GM23338 (cell line): ENCODE measurements at regions not wholly inside any gene's neighbourhood (a gene's known extent, or its start where the extent isn't known, plus 50 kb on each side); places are given as distances from the start of the nearest gene placed in this dataset.

Experiments used
- ATAC-seq: fragments of 200-7000 bp; cut with Tn5 transposase; 3 replicates; pipeline ENCODE4 v1.9.1; 2020
- DNase-seq: peaks from one replicate; pipeline ENCODE4 v3.0.0-alpha.2; 2015; ENCODE audit warnings: low spot score
- H2AFZ ChIP-seq: fragments of 200-600 bp; sonication (generic); 2 replicates; pipeline ENCODE4 v1.8.0; 2016; ENCODE audit warnings: antibody characterized with exemption, mild to moderate bottlenecking, moderate library complexity
- H3F3A ChIP-seq: fragments of 200-600 bp; sonication (generic); replicated peaks from 2 replicates; pipeline ENCODE4 v1.8.0; 2017; ENCODE audit warnings: antibody characterized with exemption, mixed run types, low read depth
- H3K27ac ChIP-seq: fragments of 200-600 bp; sonication (generic); 2 replicates; pipeline ENCODE4 v1.6.1; 2016; ENCODE audit warnings: low read depth
- H3K27me3 ChIP-seq: fragments of 200-600 bp; sonication (generic); 2 replicates; pipeline ENCODE4 v1.8.0; 2016; ENCODE audit warnings: mild to moderate bottlenecking, mixed run types, moderate library complexity; ENCODE audit not compliant: insufficient read depth
- H3K36me3 ChIP-seq: fragments of 200-600 bp; sonication (generic); 2 replicates; pipeline ENCODE4 v1.8.0; 2016; ENCODE audit warnings: mild to moderate bottlenecking; ENCODE audit not compliant: insufficient read depth
- H3K4me1 ChIP-seq: fragments of 200-600 bp; sonication (generic); 2 replicates; pipeline ENCODE4 v1.8.0; 2016; ENCODE audit warnings: mild to moderate bottlenecking, moderate library complexity; ENCODE audit not compliant: insufficient read depth
- H3K4me2 ChIP-seq: fragments of 200-600 bp; sonication (generic); 2 replicates; pipeline ENCODE4 v1.7.1; 2017; ENCODE audit warnings: mixed run types
- H3K4me3 ChIP-seq: fragments of 200-600 bp; sonication (generic); 2 replicates; pipeline ENCODE4 v1.6.1; 2016; ENCODE audit warnings: mixed run types
- H3K79me2 ChIP-seq: fragments of 200-600 bp; sonication (generic); replicated peaks from 2 replicates; pipeline ENCODE4 v1.8.0; 2017; ENCODE audit warnings: mild to moderate bottlenecking; ENCODE audit not compliant: insufficient read depth
- H3K9me2 ChIP-seq: fragments of 200-600 bp; sonication (generic); 2 replicates; pipeline ENCODE4 v1.8.0; 2017; ENCODE audit not compliant: insufficient read depth
- H4K20me1 ChIP-seq: fragments of 200-600 bp; sonication (generic); replicated peaks from 2 replicates; pipeline ENCODE4 v1.8.0; 2017; ENCODE audit warnings: mild to moderate bottlenecking; ENCODE audit not compliant: insufficient read depth
- H3K27ac Mint-ChIP-seq: 2 replicates; pipeline ENCODE4 v1.8.0; 2020; ENCODE audit warnings: inconsistent platforms, mild to moderate bottlenecking, moderate library complexity, mixed read lengths
- H3K27me3 Mint-ChIP-seq: 3 replicates; pipeline ENCODE4 v1.8.0; 2022; ENCODE audit warnings: low read depth, mild to moderate bottlenecking, moderate library complexity, mixed read lengths, inconsistent platforms; ENCODE audit not compliant: insufficient read depth, poor library complexity
- H3K36me3 Mint-ChIP-seq: 3 replicates; pipeline ENCODE4 v1.8.0; 2021; ENCODE audit warnings: low read depth, mild to moderate bottlenecking, inconsistent platforms, moderate library complexity, mixed read lengths
- H3K4me1 Mint-ChIP-seq: 3 replicates; pipeline ENCODE4 v1.8.0; 2020; ENCODE audit warnings: mild to moderate bottlenecking, inconsistent platforms, mixed read lengths
- H3K4me3 Mint-ChIP-seq: 3 replicates; pipeline ENCODE4 v1.8.0; 2021; ENCODE audit warnings: moderate library complexity, mild to moderate bottlenecking, inconsistent platforms, mixed read lengths
- H3K9me3 Mint-ChIP-seq: 3 replicates; pipeline ENCODE4 v1.8.0; 2020; ENCODE audit warnings: moderate library complexity, mild to moderate bottlenecking, inconsistent platforms, mixed read lengths
- CREB1 ChIP-seq: fragments of 250-450 bp; sonication (Bioruptor Pico); IDR thresholded peaks from 2 replicates; pipeline ENCODE4 v1.5.0; 2020; ENCODE audit warnings: low read depth, mild to moderate bottlenecking, moderate library complexity
- EZH2 ChIP-seq: fragments of 200-600 bp; sonication (generic); IDR thresholded peaks from one replicate; pipeline ENCODE4 v1.8.0; 2017; ENCODE audit warnings: antibody characterized with exemption, mild to moderate bottlenecking, low read depth; ENCODE audit not compliant: unreplicated experiment
- JUNB ChIP-seq: IDR thresholded peaks from one replicate; pipeline ENCODE4 v1.6.1; 2016; ENCODE audit warnings: antibody characterized with exemption; ENCODE audit not compliant: unreplicated experiment
- NANOG ChIP-seq: IDR thresholded peaks from 2 replicates; pipeline ENCODE4 v1.6.1; 2016; ENCODE audit warnings: antibody characterized with exemption, borderline replicate concordance
- POLR2AphosphoS5 ChIP-seq: IDR thresholded peaks from 2 replicates; pipeline ENCODE4 v1.6.1; 2016; ENCODE audit warnings: antibody characterized with exemption, low read depth
- STAT1 ChIP-seq: IDR thresholded peaks from one replicate; pipeline ENCODE4 v1.6.1; 2016; ENCODE audit warnings: antibody characterized with exemption; ENCODE audit not compliant: unreplicated experiment
- ZNF114 ChIP-seq: fragments of 250-450 bp; sonication (Bioruptor Pico); IDR thresholded peaks from 2 replicates; pipeline ENCODE4 v1.5.0; 2020; ENCODE audit warnings: mild to moderate bottlenecking, moderate library complexity
- ZNF331 ChIP-seq: fragments of 250-450 bp; sonication (Bioruptor Pico); IDR thresholded peaks from 2 replicates; pipeline ENCODE4 v1.5.0; 2020; ENCODE audit warnings: low read depth, mild to moderate bottlenecking, moderate library complexity
- TF ChIP-seq, protein P1 (sequence below), 2 experiments: fragments of 200-600 bp in 1 of 2; sonication (generic) in 1 of 2; conservative IDR thresholded peaks; 2 replicates each; pipeline versions ENCODE4 v1.5.1 to v1.6.1; 2016 to 2017; ENCODE audit warnings: antibody characterized with exemption in 2 of 2, low read depth in 2 of 2, mild to moderate bottlenecking in 2 of 2, moderate library complexity in 1 of 2
- TF ChIP-seq, protein P2 (sequence below): IDR thresholded peaks from one replicate; pipeline ENCODE4 v1.6.1; 2018; ENCODE audit warnings: antibody characterized with exemption; ENCODE audit not compliant: unreplicated experiment
- TF ChIP-seq, protein P3 (sequence below): IDR thresholded peaks from 2 replicates; pipeline ENCODE4 v1.6.1; 2016; ENCODE audit warnings: antibody characterized with exemption

DNA sequence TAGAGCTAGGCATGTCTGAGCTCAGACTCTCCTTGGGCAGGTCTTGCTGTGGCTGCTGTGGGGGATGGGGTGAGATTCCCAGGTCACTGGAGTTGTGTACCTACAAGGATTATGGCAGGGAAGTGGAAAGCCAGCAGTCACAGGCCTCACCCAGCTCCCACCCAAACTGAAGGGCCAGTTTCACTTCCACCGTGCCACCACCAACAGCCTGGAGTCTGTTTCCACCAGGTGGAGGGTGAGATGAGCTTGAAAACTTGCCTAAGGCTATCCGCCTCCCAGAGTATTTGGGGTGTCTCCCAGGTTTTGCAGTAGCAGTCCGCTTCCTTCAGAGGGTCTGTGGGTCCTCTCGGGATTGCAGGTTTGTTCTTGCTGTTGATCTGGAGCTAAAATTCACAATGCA, 327.7 kb downstream of the PTPRC start (continued):
- TF ChIP-seq CREB1 (CRISPR knock-in tag): no peak
- TF ChIP-seq POLR2AphosphoS5: no peak

DNA sequence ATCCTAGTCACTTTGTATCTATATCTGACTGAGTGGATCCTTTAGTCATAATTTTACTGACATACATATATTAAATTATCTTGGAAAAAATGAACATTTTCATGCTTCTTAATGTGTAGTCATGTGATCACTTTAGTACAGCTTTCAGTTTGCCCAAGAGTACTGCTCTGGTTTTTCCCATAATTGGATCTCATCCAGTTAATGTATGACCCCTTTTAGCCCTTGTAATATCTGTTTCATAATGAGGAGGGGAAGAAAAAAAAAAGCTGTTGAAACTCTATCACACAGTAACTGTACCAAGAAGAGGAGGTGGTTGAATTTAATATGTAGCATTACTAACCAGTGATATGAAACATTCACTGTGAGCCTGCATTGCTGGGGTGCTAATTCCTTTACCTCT, 328.7 kb downstream of the PTPRC start:
- no peaks in the 10 kb centered on the region for H3F3A ChIP-seq
- no peak overlapping the region for H3K27ac ChIP-seq
- H3K27me3 ChIP-seq: no peaks in the 10 kb centered on the region
- no peak for ATAC-seq
- H3K4me2 ChIP-seq: no peak overlapping the region
- H2AFZ ChIP-seq: no peak overlapping the region
- Mint-ChIP-seq H3K36me3 (no peaks in the 10 kb centered on the region), H3K9me3 (no peaks in the 10 kb centered on the region), H3K27me3 (no peaks in the 10 kb centered on the region), H3K27ac (no peak overlapping the region), H3K4me1 (no peaks in the 10 kb centered on the region), H3K4me3 (no peak overlapping the region)
- H3K79me2 ChIP-seq: no peaks in the 10 kb centered on the region
- H3K4me1 ChIP-seq: no peaks in the 10 kb centered on the region
- H3K9me2 ChIP-seq: no peaks in the 10 kb centered on the region; the same call in 1 of the 2 replicates
- H3K36me3 ChIP-seq: no peaks in the 10 kb centered on the region
- DNase-seq: no peak
- H4K20me1 ChIP-seq: no peaks in the 10 kb centered on the region
- TF ChIP-seq, protein P1, sequence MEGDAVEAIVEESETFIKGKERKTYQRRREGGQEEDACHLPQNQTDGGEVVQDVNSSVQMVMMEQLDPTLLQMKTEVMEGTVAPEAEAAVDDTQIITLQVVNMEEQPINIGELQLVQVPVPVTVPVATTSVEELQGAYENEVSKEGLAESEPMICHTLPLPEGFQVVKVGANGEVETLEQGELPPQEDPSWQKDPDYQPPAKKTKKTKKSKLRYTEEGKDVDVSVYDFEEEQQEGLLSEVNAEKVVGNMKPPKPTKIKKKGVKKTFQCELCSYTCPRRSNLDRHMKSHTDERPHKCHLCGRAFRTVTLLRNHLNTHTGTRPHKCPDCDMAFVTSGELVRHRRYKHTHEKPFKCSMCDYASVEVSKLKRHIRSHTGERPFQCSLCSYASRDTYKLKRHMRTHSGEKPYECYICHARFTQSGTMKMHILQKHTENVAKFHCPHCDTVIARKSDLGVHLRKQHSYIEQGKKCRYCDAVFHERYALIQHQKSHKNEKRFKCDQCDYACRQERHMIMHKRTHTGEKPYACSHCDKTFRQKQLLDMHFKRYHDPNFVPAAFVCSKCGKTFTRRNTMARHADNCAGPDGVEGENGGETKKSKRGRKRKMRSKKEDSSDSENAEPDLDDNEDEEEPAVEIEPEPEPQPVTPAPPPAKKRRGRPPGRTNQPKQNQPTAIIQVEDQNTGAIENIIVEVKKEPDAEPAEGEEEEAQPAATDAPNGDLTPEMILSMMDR (conservative IDR thresholded peaks at IDR 0.05; ENCODE audit: low read depth in 2 of 2): no peak
- H3K4me3 ChIP-seq: no peak overlapping the region

DNA sequence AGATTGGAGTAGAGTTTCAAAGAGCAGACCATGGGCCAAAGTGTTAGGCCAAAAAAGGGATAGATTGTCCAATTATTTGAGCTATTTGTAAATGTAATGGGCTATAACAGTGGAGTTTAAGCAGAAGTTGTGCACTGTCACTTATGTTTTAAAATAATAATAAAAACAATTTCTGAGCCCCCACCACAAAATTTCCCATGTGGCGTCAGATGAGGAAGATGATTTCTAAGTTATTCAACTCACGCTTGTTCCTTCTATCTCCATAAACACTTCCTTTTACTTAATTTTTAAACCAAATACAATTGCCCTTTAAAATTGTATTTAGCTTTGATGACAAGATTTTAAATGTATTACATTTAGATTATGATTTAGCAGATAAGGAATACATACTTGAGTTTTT, 330.0 kb downstream of the PTPRC start:
- Mint-ChIP-seq H3K9me3 (no peaks in the 10 kb centered on the region), H3K4me3 (no peak overlapping the region), H3K27ac (no peak overlapping the region), H3K36me3 (no peaks in the 10 kb centered on the region), H3K4me1 (no peaks in the 10 kb centered on the region), H3K27me3 (no peaks in the 10 kb centered on the region)
- Histone ChIP-seq H2AFZ (no peak overlapping the region), H4K20me1 (no peaks in the 10 kb centered on the region), H3K27me3 (no peaks in the 10 kb centered on the region), H3K79me2 (no peaks in the 10 kb centered on the region), H3K4me1 (no peaks in the 10 kb centered on the region), H3K4me2 (no peak overlapping the region), H3K4me3 (no peak overlapping the region), H3F3A (no peaks in the 10 kb centered on the region), H3K36me3 (no peaks in the 10 kb centered on the region), H3K9me2 (no peaks in the 10 kb centered on the region), H3K27ac (no peak overlapping the region)
- ATAC-seq (no peak), DNase-seq (no peak)
- no peak for TF ChIP-seq CREB1 (CRISPR knock-in tag)
- TF ChIP-seq, protein P2, sequence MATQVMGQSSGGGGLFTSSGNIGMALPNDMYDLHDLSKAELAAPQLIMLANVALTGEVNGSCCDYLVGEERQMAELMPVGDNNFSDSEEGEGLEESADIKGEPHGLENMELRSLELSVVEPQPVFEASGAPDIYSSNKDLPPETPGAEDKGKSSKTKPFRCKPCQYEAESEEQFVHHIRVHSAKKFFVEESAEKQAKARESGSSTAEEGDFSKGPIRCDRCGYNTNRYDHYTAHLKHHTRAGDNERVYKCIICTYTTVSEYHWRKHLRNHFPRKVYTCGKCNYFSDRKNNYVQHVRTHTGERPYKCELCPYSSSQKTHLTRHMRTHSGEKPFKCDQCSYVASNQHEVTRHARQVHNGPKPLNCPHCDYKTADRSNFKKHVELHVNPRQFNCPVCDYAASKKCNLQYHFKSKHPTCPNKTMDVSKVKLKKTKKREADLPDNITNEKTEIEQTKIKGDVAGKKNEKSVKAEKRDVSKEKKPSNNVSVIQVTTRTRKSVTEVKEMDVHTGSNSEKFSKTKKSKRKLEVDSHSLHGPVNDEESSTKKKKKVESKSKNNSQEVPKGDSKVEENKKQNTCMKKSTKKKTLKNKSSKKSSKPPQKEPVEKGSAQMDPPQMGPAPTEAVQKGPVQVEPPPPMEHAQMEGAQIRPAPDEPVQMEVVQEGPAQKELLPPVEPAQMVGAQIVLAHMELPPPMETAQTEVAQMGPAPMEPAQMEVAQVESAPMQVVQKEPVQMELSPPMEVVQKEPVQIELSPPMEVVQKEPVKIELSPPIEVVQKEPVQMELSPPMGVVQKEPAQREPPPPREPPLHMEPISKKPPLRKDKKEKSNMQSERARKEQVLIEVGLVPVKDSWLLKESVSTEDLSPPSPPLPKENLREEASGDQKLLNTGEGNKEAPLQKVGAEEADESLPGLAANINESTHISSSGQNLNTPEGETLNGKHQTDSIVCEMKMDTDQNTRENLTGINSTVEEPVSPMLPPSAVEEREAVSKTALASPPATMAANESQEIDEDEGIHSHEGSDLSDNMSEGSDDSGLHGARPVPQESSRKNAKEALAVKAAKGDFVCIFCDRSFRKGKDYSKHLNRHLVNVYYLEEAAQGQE: no peak
- TF ChIP-seq ZNF114: no peak
- TF ChIP-seq NANOG: no peak
- no peak for TF ChIP-seq JUNB
- TF ChIP-seq, protein P3, sequence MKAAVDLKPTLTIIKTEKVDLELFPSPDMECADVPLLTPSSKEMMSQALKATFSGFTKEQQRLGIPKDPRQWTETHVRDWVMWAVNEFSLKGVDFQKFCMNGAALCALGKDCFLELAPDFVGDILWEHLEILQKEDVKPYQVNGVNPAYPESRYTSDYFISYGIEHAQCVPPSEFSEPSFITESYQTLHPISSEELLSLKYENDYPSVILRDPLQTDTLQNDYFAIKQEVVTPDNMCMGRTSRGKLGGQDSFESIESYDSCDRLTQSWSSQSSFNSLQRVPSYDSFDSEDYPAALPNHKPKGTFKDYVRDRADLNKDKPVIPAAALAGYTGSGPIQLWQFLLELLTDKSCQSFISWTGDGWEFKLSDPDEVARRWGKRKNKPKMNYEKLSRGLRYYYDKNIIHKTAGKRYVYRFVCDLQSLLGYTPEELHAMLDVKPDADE: no peak
- TF ChIP-seq POLR2AphosphoS5: no peak
- TF ChIP-seq EZH2: no peak
- TF ChIP-seq, protein P1 (conservative IDR thresholded peaks at IDR 0.05; ENCODE audit: low read depth in 2 of 2): no peak
- no peak for TF ChIP-seq ZNF331 (CRISPR knock-in tag)
- TF ChIP-seq STAT1: no peak
